IMR-90 (cell line): ENCODE measurements at regions not wholly inside any gene's neighbourhood (a gene's known extent, or its start where the extent isn't known, plus 50 kb on each side); places are given as distances from the start of the nearest gene placed in this dataset.

Source experiments
- CHD1 ChIP-seq: IDR thresholded peaks from 2 replicates; pipeline ENCODE4 v1.6.1; 2012; ENCODE audit warnings: low read depth, low read length, improper control_type of control experiment
- CTCF ChIP-seq: conservative IDR thresholded peaks from 2 replicates; pipeline ENCODE4 v1.5.1; 2012; ENCODE audit warnings: mild to moderate bottlenecking, low read depth, low read length, improper control_type of control experiment
- MAFK ChIP-seq: IDR thresholded peaks from 2 replicates; pipeline ENCODE4 v1.6.1; 2012; ENCODE audit warnings: low read depth, low read length, improper control_type of control experiment
- MAZ ChIP-seq: IDR thresholded peaks from 2 replicates; pipeline ENCODE4 v1.6.1; 2012; ENCODE audit warnings: low read depth, mild to moderate bottlenecking, low read length, improper control_type of control experiment, moderate library complexity, borderline replicate concordance
- MXI1 ChIP-seq: IDR thresholded peaks from 2 replicates; pipeline ENCODE4 v1.6.1; 2012; ENCODE audit warnings: low read depth, mild to moderate bottlenecking, low read length, moderate library complexity, borderline replicate concordance
- POLR2A ChIP-seq: IDR thresholded peaks from 2 replicates; pipeline ENCODE4 v1.6.1; 2012; ENCODE audit warnings: mild to moderate bottlenecking, low read depth, low read length
- RAD21 ChIP-seq: IDR thresholded peaks from 2 replicates; pipeline ENCODE4 v1.6.1; 2012; ENCODE audit warnings: low read length, improper control_type of control experiment
- RCOR1 ChIP-seq: IDR thresholded peaks from 2 replicates; pipeline ENCODE4 v1.6.1; 2012; ENCODE audit warnings: mild to moderate bottlenecking, low read length, improper control_type of control experiment; ENCODE audit not compliant: insufficient replicate concordance
- RFX5 ChIP-seq: IDR thresholded peaks from 2 replicates; pipeline ENCODE4 v1.8.0; 2012; ENCODE audit warnings: low read depth, mild to moderate bottlenecking, low read length, moderate library complexity
- SMC3 ChIP-seq: fragments of 150-350 bp; IDR thresholded peaks from 2 replicates; pipeline ENCODE4 v1.6.1; 2016; ENCODE audit warnings: low read depth, mild to moderate bottlenecking, antibody characterized with exemption, low read length, moderate library complexity
- USF2 ChIP-seq: fragments of 150-350 bp; IDR thresholded peaks from 2 replicates; pipeline ENCODE4 v1.6.1; 2017; ENCODE audit warnings: mild to moderate bottlenecking, antibody characterized with exemption, low read length, low read depth

- TF ChIP-seq CTCF (no peak), POLR2A (no peak), MXI1 (no peak), MAZ (no peak), RFX5 (no peak), RAD21 (no peak), MAFK (no peak), USF2 (no peak), SMC3 (no peak), CHD1 (no peak), RCOR1 (no peak)
Observed at GRCh38 chr6:100176951-100177710, 183.1 kb upstream of the MCHR2 start.
